Neutrophil (primary cell): ENCODE measurements at regions not wholly inside any gene's neighbourhood (a gene's known extent, or its start where the extent isn't known, plus 50 kb on each side); places are given as distances from the start of the nearest gene placed in this dataset.
A peak's percentile ranks its signal among the peaks of the same experiment; 100 is the strongest.

Experiments used
- H3K27ac ChIP-seq: fragments of 200-600 bp; sonication (generic); 2 replicates; pipeline ENCODE4 v1.5.1; 2016; ENCODE audit warnings: mild to moderate bottlenecking, moderate library complexity
- H3K27me3 ChIP-seq: fragments of 200-600 bp; sonication (generic); 2 replicates; pipeline ENCODE4 v1.6.0; 2016; ENCODE audit warnings: mild to moderate bottlenecking
- H3K36me3 ChIP-seq: fragments of 200-600 bp; sonication (generic); 2 replicates; pipeline ENCODE4 v1.5.1; 2017
- H3K4me1 ChIP-seq, 2 experiments: fragments of 200-600 bp in 1 of 2; sonication (generic) in 1 of 2; 1 replicate in 1 of 2; 2 replicates in 1 of 2; pipeline versions ENCODE4 v1.5.1 to v1.6.1; 2013 to 2016; ENCODE audit warnings: low read depth in 1 of 2, low read length in 1 of 2, mild to moderate bottlenecking in 1 of 2, moderate library complexity in 1 of 2; ENCODE audit not compliant: control insufficient read depth in 1 of 2, insufficient read depth in 1 of 2
- H3K4me3 ChIP-seq, 2 experiments: fragments of 200-600 bp in 1 of 2; sonication (generic) in 1 of 2; 1 replicate in 1 of 2; 2 replicates in 1 of 2; pipeline ENCODE4 v1.5.1; 2013 to 2016; ENCODE audit warnings: low read depth in 1 of 2, low read length in 1 of 2, mild to moderate bottlenecking in 1 of 2, moderate library complexity in 1 of 2
- H3K9me3 ChIP-seq: fragments of 200-600 bp; sonication (generic); 2 replicates; pipeline ENCODE4 v1.5.1; 2016
- TF ChIP-seq, protein P1 (sequence below): fragments of 200-600 bp; sonication (generic); IDR thresholded peaks from 2 replicates; pipeline ENCODE4 v1.5.1; 2016; ENCODE audit warnings: antibody characterized with exemption

DNA sequence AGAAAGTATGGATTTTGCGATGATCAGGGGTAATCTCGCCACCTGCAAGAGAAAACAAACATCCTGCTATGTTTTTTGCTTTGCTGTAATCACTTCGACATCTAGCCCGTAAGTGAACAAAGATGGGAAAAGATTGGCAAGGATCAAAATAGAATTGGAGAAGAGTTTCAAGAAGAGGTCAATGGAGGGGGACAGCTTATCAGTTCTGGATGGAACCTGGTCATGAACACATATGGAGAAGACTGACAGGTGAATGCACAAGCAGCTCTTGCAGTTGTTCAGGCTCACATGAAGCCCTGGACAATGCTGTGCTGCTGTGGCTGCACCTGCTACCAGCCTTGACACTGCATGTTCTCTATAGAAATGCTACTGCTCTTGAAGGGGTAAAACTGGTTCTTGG is 222.1 kb downstream of the BCAS1 start:
- H3K27ac ChIP-seq: peak overlapping the region; percentile 91

DNA sequence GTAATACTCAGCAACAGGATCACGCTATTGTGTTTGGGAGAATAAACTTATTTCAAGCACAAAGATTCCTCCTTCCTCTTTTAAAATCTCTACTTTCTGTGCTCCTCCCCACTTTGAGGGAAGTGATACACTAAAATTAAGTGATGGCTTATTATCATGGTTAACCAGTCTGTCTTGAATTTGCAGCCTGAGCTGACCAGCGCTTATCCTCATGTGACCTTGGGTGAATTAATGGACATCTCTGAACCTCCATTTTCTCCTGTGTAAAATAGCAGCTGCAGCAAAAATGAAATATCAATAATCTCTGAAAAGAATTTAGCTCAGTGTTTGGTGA is 222.6 kb downstream of the BCAS1 start:
- Histone ChIP-seq H3K27ac (peak overlapping the region; percentile 91), H3K4me3 (peak overlapping the region; percentile 53 to 55), H3K36me3 (no peaks in the 10 kb centered on the region), H3K4me1 (peaks cover 62 to 66% of the 10 kb centered on the region in 2 experiments), H3K27me3 (no peaks in the 10 kb centered on the region), H3K9me3 (no peaks in the 10 kb centered on the region)
- TF ChIP-seq, protein P1, sequence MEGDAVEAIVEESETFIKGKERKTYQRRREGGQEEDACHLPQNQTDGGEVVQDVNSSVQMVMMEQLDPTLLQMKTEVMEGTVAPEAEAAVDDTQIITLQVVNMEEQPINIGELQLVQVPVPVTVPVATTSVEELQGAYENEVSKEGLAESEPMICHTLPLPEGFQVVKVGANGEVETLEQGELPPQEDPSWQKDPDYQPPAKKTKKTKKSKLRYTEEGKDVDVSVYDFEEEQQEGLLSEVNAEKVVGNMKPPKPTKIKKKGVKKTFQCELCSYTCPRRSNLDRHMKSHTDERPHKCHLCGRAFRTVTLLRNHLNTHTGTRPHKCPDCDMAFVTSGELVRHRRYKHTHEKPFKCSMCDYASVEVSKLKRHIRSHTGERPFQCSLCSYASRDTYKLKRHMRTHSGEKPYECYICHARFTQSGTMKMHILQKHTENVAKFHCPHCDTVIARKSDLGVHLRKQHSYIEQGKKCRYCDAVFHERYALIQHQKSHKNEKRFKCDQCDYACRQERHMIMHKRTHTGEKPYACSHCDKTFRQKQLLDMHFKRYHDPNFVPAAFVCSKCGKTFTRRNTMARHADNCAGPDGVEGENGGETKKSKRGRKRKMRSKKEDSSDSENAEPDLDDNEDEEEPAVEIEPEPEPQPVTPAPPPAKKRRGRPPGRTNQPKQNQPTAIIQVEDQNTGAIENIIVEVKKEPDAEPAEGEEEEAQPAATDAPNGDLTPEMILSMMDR: no peak

More for the DNA sequence above, 222.1 kb downstream of the BCAS1 start:
- Histone ChIP-seq H3K9me3 (no peaks in the 10 kb centered on the region), H3K4me3 (peak overlapping the region; percentile 53 to 55), H3K4me1 (peaks cover 57 to 62% of the 10 kb centered on the region in 2 experiments), H3K27me3 (no peaks in the 10 kb centered on the region), H3K36me3 (no peaks in the 10 kb centered on the region)
- TF ChIP-seq, protein P1: no peak

DNA sequence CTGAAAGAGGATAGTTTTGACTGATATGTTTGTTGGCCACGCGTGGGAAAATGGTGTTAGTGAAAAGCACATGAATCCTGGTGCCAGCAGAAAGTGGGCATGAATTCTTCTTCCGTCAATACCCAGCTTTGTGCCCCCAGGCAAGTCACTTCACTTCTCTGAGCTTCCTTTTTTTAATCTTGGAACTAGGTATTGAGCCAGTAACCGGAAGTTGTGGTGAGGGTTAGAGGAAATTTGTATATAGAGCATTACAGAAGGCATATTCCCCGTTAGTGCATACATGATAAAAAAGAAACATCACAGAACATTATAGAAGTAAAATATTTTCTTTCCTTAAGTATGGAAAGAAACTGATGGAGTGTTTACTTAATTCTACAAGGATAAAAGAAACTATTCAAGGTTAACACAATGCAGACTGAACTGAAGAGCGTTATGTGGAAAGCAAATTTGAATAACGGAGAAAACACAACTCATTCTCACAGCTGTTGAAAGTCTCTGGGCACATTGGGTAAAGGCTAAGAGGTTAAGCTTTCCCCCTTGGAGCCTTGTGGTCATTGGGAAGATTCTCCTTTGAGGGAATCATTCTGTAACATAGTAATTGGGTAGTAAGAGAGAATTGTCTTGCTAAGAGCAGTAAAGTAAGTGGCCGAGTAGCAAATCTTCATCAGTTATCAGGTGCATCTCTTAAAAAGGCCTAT is 223.1 kb downstream of the BCAS1 start:
- Histone ChIP-seq H3K27me3 (no peaks in the 10 kb centered on the region), H3K4me1 (peaks cover 67 to 71% of the 10 kb centered on the region in 2 experiments), H3K9me3 (no peaks in the 10 kb centered on the region), H3K4me3 (peak overlapping the region; percentile 53 to 55), H3K27ac (peak overlapping the region; percentile 91), H3K36me3 (no peaks in the 10 kb centered on the region)
- TF ChIP-seq, protein P1: no peak

DNA sequence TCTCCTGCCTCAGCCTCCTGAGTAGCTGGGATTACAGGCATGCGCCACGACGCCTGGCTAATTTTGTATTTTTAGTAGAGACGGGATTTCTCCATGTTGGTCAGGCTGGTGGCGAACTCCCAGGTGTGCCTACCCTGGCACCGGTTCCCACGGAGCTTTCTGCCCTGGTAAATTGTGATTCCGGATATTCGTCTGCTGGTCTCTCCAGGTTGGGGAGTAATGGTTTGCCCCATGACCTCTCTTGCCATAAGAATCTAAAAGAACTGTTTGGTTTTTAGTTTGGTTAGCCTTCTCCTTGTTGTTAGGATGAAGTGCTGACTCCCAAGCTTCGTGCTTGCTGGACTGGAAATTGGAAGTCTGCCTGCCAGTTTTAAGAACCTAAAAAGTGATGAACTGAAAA is 223.8 kb downstream of the BCAS1 start:
- H3K27ac ChIP-seq: peak overlapping the region; percentile 91
- TF ChIP-seq, protein P1: no peak
- no peaks in the 10 kb centered on the region for H3K9me3 ChIP-seq
- no peaks in the 10 kb centered on the region for H3K36me3 ChIP-seq
- no peaks in the 10 kb centered on the region for H3K27me3 ChIP-seq
- H3K4me3 ChIP-seq: peak overlapping the region; percentile 53 to 55
- peaks cover 71 to 78% of the 10 kb centered on the region in 2 experiments for H3K4me1 ChIP-seq

DNA sequence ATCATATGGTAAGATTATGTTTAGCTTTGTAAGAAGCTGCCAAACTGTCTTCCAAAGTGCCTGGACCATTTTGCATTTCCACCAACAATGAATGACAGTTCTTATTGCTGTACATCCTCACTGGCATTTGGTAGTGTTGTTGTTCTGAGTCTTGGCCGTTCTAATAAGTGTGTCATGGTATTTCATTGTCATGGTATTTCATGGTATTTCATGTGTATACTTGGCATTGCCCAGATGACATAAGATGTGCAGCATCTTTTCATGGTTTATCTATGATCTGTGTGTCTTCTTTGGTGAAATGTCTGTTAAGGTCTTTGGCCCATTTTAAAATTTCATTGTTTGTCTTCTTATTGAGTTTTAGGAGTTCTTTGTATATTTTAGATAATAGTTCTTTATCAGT is 224.4 kb downstream of the BCAS1 start:
- no peaks in the 10 kb centered on the region for H3K9me3 ChIP-seq
- TF ChIP-seq, protein P1: no peak
- H3K36me3 ChIP-seq: no peaks in the 10 kb centered on the region
- H3K4me1 ChIP-seq: peaks cover 74 to 84% of the 10 kb centered on the region in 2 experiments
- peak overlapping the region; percentile 25 for H3K27ac ChIP-seq
- no peaks in the 10 kb centered on the region for H3K27me3 ChIP-seq
- no peak overlapping the region for H3K4me3 ChIP-seq
